Activated gamma-delta T cell treated with Interleukin-2 at 50 U/mL for 16 hours (primary cell): ENCODE measurements at regions not wholly inside any gene's neighbourhood (a gene's known extent, or its start where the extent isn't known, plus 50 kb on each side); places are given as distances from the start of the nearest gene placed in this dataset.

Experiments
- DNase-seq: peaks from one replicate; pipeline ENCODE4 v3.0.0-alpha.2; 2020

DNA sequence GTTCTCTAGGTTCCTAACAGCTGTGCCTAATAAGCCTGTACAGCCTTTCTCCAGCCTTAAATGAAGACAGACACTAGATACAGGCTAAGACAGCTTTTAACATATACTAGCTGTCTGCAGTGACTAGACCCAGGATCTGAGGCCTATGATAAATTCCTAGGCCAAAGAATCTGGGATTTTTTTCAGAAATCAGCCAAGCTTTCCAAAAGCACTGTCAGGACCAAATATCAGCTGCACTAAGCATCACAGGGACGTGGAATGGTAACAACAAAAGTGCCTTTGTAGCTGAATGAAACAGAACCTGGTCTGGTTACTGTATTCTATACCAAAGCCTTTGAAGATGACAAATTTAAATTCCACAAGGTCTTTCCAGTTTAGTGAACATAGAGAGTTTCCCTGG, 77.9 kb upstream of the DOCK9 start:
- no peak for DNase-seq

DNA sequence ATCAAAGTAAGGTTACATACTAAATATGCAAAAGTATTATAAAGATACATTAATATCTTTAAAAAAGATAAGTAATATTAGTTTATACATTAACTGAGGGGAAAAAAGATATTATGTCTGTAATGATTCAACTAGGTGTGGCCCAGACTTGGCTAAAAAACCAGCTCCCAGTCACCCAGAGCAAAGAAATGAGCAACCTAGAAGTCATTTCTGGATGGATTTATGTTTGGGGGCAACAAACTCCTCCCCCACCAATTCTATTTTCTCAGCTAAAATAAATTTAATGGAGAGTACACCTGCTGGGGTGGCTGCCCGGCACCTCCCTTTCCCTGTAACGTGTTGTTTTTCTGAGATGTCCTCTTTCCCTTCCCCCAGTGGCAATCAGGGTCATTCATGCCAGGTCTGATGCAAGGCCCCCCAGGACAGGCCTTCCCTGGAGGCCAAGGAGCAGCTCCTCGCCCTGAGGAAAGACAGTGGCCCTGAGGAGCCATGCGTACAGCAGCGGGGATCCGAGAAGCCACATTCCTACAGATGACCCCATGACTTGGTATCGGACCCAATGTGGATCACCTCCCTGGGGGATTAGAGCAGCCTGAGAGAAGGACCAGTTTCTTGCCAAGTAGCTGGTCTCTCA, 78.6 kb upstream of the DOCK9 start:
- no peak for DNase-seq

DNA sequence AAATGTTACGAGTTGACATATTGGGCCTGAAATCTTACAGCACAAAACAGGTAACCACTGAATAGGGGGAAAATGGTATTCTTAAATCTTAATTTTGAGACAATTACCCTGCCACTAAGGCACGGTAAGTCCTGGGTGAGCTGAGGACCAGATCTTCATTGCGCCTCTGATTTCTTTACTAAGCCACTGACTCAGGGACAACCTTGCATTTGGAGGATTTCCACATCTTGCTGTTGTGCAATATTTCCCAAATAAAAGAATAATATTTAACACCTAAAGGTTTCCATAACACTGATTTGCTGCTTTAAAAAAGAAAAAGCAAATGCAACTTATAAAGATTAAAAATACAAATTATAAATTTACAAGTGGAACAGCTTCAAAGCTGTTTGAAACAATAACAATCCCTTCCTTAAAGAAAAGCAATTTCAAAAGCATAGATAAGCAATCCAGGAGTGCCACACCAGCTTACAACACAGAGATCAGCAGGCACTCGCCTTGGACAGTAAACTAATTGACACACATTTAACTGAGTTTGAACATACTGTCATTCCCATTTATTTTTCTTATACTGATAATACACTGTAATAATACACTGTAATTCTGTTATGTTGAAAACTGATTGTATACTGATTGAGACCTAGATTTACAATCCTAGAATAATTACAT, 79.6 kb upstream of the DOCK9 start:
- DNase-seq: no peak

DNA sequence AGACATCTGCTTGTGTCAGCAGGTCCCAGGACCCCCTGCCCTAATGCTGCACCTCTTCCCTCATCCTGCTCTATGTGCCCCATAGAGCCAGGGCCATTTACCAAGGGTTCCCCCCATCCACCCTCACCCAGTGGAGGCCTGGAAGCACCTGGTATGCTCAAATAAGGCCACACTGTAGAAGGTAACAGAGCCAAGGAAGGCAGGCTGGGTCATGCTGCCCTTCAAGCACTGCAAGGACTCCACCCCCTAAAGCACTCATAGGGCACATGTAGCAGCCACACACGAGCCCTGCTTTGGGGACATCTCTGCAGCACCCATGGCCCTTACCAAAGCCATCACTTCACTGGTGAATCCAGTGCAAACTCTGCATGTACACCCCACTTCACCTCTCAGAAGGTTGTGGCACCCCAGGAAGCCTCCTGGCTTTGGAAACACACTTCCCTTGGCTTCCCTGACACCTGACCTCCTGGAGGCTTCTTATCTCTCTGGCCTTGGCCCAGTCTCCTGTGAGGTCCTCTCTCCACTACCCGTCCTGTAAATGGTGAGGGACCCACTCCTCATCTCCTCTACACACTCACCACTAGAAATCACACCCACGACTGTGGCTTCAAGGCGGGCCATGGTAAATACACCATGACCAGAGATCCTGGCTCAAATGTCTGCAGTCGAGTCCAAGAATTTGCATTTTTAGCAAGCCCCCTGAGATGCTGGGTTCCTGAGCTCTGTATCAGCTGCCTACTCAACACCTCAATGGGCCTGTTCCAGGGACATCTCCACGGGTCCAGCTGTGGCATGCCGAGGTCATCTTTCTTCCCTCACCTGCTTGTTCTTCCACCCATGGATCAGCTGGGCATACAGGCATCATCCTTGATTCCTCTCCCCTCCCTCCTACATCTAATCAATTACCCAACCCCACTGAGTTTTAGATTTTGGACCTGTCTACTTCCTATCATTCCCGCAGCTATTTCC, 80.9 kb upstream of the DOCK9 start:
- no peak for DNase-seq

DNA sequence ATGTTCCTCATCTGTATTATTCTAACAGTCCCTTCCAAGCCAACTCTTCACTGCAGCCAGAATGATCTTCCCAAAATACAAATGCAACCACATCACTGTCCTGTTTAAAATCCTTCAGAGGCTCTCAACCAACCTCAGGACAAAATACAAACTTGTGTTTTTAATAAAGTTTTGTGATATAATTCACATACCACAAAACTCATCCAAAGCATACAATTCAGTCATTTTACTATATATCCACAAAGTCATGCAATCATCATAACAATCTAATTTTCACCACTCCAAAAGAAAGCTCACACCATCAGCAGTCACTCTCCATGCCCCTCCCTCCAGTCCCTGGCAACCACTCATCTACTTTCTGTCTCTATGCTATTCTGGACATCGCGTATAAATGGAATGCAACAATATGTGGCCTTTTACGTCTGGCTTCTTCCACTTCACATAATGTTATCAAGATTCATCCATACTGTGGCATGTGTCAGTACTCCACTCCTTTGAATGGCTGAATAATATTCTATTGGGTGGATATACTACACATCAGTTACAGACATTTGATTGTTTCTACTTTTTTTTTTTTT, 81.7 kb upstream of the DOCK9 start:
- no peak for DNase-seq

DNA sequence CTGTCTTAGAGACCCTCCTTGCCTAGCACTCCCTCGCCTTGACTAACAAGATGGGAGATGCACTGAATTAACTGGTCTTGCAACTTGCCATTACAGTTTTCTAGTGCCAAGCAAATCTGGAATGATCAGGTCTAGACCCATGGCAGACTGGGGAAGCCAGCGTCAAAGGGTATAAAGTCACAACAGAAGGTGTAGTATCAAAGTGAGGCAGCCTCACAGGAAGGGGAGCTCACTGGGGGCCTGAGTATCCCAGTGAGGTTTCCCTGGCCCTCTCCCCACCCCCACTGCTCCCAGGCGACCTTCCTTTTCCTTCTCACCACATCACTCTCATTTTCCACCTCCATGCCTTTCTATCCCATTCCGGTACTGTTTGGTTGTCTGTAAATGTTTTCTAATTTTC, 83.5 kb upstream of the DOCK9 start:
- DNase-seq: no peak

DNA sequence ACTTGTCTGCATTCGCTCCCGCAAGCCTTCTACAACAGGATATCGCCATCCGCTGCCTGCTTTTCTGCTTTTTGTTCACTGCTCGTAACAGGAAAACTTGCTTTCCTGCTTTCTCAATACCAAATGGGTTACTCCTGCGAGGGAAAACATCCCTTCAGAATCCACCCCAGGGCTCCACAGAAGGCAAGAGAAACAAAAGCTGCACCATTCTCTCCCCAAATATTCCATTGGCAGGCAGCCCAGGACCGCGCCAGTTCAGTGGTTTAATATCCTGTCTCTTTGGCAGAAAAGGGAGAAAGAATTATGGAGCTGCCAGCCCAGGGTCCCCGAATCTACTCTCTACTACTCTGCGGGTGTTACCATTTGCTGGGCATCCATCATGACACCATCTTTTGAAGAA, 84.7 kb upstream of the DOCK9 start:
- DNase-seq: no peak

DNA sequence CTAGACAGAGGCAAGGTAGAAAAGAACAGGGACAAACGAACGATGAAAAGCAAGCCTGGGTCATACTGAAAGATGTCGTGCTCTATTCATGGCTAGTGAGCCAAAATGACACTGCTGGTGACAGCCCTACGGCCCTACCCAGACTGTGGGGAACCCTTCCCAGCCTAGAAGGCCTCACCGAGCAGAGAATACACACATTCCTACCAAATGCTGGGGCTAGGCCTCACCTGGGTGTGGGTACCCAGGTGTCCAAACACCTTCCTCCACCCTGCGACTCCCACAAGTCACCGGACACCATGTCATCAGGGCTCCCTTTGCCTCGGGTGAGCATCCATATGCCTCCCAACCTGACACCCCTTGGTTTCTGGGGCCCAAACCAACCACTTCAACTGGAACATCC, 85.3 kb upstream of the DOCK9 start:
- no peak for DNase-seq

DNA sequence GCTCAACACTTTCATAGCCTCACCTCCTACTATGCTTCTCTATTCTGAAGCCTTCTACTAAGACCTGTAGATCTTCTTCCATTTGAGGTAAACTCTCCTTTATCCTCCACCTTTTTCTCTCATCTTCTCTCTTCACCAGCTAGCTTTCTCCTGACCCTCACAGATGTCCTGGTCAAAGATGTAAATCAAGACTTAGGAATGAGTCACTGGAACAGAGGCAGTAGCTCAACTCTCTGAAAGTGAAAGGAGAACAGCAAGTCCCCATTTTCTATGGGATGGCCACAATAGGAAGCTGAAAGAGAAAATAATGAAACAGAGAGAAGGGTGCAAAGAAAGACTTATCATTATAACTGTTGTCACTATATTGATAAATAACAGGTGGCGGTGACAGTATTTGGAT, 86.1 kb upstream of the DOCK9 start:
- DNase-seq: no peak

DNA sequence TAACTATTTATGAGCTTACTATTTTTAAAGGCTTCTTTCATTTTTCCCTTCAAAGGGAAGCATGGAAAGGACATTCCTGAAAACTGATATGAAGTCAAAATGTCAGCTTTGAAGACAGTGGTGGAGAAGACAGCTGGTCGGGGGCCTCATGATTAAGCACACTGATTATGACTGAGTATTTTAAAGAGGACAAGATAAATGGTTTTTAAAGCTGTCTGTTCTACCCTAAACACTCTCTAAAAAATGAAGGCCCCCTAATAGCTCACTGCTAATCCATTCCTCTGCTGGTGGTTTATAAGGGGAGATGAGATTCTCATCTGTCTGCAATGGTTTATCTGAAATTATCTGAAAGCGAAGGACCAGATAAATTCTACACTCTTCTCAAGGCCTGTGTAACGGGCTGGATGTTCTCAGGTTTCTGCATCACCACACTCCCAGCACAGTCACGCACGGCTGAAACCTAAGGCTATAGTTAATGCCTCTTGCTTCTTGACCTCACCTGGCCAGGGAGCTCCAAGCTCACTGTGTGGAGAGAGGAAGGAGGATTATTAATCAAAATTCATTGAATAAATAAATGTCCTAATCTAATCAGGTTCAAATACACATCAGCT, 86.9 kb upstream of the DOCK9 start:
- no peak for DNase-seq

DNA sequence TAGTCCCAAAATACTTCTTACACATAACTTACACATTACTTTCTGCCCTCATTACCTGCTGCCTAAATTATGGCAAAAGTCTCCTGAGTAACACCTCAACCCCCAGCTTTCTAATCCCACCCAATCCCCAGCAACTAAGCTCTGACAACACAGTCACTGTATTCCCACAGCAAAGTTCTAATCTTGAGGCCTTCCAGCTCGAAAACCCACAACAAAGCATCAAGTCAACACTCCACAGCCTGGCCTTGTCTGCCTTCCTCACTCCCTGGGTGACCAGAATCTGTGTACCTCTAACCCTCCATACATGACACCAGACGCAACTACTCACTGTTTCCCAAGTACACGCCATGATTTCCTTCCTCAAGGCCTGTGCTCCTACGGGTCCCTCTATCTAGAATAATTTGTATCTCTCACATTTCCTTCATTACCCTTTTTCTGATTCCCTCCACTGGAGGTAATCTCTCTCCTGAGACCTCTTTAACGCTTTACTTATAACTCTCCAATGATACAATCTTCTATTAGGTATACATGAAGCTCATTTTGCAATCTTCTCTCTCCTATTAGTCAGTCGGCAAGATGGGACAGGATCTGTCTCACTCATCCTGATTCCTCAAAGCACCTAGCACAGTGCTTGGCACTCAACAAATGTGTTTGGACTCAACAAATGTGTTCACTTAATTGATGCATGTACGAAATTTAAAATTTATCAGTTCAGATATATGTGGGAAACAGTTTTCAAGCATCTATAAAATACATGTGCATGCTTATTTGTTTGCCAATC, 87.6 kb upstream of the DOCK9 start:
- no peak for DNase-seq

DNA sequence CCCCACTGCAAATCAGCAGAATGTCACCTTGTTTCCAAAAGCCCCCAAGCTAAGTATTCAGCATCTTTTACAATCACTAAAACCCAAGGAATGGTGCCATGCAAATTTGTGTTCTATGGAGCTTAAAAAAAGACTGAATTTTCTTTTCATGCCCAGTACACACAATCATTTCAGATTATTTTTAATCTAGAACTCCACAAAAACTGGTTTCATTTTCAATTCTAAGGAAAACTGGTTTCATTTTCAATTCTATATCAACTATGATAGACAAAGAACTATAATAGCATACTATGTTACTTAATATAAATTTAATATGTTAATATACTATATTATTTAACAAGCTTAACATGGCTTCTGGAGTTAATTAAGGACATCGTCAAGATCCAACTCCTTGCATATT, 88.4 kb upstream of the DOCK9 start:
- DNase-seq: no peak

DNA sequence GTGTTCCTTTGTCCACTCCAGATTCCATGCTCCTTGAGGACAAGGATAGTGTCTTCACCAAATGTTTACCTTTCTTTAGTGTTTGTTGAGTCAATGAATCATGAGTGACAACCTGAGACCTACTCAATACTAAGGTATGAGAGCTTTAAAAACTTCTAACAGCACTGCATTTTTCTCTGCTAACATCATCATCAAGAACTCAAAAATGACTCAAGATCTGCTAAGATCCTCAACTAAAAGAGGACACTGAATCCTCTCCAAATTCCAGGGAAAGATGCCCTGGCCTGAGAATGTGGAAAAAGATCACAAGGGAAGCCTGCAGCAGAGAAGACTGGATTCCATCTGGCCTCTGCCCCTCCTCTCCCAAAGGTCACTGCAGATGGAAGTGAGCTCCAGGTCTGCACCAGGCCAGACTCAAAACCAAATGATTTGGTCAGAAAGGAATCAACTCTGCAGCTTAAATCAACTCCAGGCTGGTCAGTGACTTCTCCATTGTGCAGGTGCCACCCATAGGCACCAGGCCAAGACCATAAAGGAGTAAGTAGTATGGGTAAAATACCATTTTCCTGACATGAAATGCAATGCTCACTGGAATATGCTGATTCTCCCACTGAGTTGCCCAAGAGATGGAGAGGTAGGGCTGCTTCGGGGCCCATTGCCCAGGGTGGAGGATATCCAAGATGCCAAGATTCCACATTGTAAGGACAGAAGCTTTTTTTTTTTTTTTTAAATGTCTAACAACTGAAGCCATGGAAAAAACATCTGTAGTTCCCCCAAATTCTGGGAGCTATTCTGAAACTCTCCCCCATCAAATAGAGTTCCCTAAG, 89.5 kb upstream of the DOCK9 start:
- DNase-seq: no peak

DNA sequence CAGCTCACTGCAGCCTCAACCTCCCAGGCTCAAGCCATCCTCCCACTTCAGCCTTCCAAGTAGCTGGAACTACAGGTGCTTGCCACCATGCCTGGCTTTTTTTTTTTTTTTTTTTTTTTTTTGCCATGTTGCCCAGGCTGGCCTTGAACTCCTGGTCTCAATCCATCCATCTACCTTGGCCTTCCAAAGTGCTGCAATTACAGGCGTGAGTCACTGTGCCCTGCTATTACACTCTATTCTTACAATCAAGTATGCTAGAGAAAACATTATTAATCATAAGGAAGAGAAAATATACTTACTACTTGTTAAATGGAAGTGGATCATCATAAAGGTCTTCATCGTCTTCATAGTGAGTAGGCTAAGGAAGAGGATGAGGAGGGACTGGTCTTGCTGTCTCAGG, 93.3 kb upstream of the DOCK9 start:
- no peak for DNase-seq

DNA sequence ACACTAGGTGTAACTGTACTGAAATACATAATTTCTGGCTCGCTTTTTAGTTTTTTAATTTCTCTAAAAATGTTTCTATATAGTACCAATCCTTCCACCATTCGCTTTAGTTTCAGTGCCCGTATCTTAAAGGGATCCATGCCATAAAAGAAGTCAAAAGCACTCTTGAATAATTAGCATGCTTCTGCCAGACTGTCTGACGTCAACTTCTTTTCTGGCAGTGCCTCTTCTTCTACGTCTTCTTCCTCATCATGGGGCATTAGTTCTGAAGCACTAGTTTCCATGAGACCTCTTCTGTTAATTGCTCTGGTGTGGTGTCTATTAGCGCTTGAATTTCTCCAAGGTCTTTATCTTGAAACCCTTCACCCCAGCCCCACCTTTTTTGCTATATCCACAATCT, 93.8 kb upstream of the DOCK9 start:
- DNase-seq: no peak

DNA sequence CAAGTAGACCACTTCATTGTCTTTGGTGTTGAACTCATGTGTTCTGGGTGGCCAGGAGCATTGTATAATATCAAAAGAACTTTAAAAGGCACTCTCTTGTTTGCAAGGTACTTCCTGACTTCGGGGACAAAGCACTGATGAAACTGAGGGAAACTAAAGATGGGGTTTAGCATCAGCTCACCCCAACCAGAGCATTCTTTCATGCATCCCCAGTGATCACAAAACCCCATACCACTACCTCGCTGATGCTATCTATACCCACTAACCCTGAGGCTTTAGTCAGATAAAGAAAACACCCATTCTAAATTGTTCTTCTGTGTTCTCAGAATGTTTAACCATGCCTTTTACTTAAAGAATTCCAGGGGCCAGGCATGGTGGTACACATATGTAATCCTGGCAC, 94.5 kb upstream of the DOCK9 start:
- DNase-seq: no peak

DNA sequence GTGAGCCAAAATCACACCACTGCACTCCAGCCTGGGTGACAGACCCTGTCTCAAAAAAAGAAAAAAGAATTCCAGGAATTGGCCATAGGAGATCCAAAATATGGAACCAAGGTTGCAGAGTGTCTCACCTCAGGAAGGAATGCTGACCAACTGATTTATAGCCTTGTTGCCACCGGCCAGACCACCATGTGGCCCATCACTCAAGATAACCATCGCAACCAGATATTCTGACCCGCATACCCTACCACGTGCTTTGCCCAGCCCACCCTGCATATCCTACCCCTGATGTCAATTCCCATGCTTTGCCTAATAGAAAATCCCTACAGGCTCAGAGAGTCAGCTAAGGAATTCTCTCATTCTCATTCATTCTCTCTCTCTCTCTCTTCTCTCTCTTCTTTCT, 95.1 kb upstream of the DOCK9 start:
- DNase-seq: no peak

DNA sequence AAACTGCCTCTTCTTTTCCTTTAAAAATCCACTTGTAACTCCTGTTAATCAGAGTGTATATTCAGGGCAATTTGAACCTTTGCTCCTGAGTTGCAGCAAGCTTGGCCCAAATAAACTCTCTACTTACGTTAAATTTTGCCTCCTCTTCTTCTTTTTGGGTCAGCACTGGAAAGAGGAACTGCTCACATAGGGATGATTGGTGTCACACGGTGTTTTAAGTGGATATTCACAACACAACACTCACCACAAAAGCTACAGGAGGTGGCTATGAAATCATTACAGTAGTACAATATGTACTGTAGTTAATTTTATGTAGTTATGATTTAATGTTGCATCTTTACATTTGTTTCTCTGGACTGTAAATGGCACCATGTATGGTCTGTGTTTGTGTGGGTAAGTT, 96.8 kb upstream of the DOCK9 start:
- no peak for DNase-seq

DNA sequence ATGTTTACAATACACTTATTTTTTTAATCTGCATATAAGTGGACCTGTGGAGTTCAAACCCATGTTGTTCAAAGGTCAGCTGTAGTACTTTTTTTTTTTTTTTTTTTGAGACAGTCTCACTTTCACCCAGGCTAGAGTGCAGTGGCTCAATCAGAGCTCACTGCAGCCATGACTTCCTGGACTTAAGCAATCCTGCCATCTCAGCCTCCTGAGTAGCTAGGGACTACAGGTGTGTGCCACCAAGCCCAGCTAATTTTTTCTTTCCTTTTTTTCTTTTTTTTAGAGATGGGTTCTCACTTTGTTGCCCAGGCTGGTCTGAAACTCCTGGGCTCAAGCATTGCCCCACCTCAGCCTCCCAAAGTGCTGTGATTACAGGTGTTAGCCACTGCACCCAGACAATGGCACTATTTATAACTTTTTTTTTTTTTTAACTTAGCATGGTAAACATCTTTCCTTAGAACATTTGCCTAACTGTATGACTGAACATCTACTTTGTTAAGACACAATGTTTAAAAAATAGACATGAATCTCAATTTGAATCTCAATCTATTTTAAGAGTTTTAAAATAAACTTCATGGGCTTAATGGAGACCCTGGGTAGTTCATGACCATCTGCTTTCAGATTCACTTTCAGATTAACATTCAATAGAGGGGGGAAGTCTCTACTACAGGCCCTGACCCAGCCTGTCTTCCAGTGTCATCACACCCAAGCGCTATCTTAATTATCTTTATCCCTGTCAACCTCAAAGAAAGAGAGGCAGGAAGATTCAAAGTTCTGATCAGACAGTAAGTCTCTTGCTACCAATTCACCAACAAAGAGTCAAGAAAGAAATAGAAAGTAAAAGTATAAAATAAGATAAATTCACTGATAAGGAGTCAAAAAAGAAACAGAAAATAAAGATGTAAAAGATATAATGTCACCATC, 97.7 kb upstream of the DOCK9 start:
- DNase-seq: no peak
